Dendritic cell treated with granulocyte-macrophage colony-stimulating factor and Interleukin-4, amounts not matched to agents 40 ng/mL and 50 ng/mL, for 4 days (primary cell): ENCODE measurements at regions not wholly inside any gene's neighbourhood (a gene's known extent, or its start where the extent isn't known, plus 50 kb on each side); places are given as distances from the start of the nearest gene placed in this dataset.

Source experiments
- H3K27ac Mint-ChIP-seq: one replicate; pipeline ENCODE4 v1.8.0; 2022; ENCODE audit warnings: mild to moderate bottlenecking, mixed read lengths
- H3K27me3 Mint-ChIP-seq: one replicate; pipeline ENCODE4 v1.8.0; 2022; ENCODE audit warnings: mild to moderate bottlenecking, mixed read lengths
- H3K36me3 Mint-ChIP-seq: one replicate; pipeline ENCODE4 v1.8.0; 2022; ENCODE audit warnings: low read depth, mixed read lengths
- H3K4me1 Mint-ChIP-seq: one replicate; pipeline ENCODE4 v1.8.0; 2022; ENCODE audit warnings: low read depth, mixed read lengths
- H3K4me3 Mint-ChIP-seq: one replicate; pipeline ENCODE4 v1.8.0; 2022; ENCODE audit warnings: mild to moderate bottlenecking, moderate library complexity, mixed read lengths
- H3K9me3 Mint-ChIP-seq: one replicate; pipeline ENCODE4 v1.8.0; 2022; ENCODE audit warnings: mixed read lengths
- intact Hi-C: fragments of 100-400 bp; cut with micrococcal nuclease; formaldehyde crosslinking; loops from one replicate; pipeline ENCODE4 v1.15.0; 2022

DNA sequence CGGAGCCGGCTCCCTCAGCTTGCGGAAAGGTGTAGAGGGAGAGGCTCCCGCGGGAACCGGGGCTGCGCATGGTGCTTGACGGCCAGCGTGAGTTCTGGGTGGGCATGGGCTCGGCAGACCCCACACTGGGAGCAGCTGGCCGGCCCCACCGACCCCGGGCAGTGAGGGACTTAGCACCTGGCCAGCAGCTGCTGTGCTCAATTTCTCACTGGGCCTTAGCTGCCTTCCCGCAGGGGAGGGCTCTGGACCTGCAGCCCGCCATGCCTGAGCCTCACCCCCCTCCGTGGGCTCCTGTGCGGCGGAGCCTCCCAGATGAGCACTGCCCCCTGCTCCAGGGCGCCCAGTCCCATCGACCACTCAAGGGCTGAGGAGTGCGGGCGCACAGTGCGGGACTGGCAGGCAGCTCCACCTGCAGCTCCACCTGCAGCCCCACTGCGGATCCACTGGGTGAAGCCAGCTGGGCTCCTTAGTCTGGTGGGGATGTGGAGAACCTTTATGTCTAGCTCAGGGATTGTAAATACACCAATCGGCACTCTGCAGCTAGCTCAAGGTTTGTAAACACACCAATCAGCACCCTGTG lies 1141.8 kb downstream of the PCDH17 start:
- Mint-ChIP-seq H3K4me3 (no peak overlapping the region), H3K9me3 (no peaks in the 10 kb centered on the region), H3K27me3 (no peaks in the 10 kb centered on the region), H3K4me1 (no peaks in the 10 kb centered on the region), H3K36me3 (no peaks in the 10 kb centered on the region), H3K27ac (no peak overlapping the region)
- intact Hi-C loops, result no loop called here

DNA sequence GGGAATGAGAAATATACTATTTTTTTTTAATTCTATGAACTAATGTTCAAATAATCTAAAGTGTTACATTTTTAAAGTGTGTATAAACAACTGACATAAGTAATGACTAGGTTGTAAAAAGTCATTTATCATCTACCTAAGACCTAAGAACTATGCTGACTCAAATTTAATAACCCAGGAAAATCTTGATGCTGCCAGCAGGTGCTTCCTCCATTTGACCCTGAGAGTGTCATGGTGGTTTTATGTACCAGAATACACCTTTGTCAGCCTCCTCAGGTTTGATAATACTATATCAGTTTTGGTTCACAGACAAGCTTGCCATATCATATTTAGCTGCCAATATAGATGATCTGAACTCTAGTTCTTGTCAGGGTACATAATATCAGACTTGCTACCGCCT lies 1151.2 kb downstream of the PCDH17 start:
- Mint-ChIP-seq H3K4me3 (no peak overlapping the region), H3K36me3 (no peaks in the 10 kb centered on the region), H3K27me3 (no peaks in the 10 kb centered on the region), H3K4me1 (no peaks in the 10 kb centered on the region), H3K9me3 (no peaks in the 10 kb centered on the region), H3K27ac (no peak overlapping the region)
- intact Hi-C loops, result no loop called here

GRCh38 chr13:58792854-58793253 lies 1161.3 kb downstream of the PCDH17 start:
- Mint-ChIP-seq H3K27ac (no peak overlapping the region), H3K4me3 (no peak overlapping the region)
- intact Hi-C loops, result no loop called here

DNA sequence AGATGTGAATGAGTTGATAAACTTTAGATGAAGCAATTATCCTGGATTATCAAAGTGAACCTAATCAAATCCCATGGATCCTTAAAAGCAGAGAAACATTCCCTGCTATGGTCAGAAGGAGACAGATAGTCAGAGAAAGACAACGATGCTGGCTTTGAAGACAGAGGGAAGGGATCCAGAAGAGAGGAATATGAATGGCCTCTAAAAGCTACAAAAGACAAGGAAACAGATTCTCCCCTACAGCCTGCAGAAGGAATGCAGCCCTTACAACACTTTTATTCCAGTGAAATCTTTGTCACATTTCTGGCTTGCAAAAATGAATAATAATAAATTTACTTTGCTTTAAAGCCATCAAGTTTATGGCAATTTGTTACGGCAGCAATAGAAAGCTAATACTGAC lies 1164.2 kb downstream of the PCDH17 start:
- no peaks in the 10 kb centered on the region for H3K36me3 Mint-ChIP-seq
- no peaks in the 10 kb centered on the region for H3K9me3 Mint-ChIP-seq
- no peak overlapping the region for H3K27ac Mint-ChIP-seq
- H3K4me1 Mint-ChIP-seq, result no peaks in the 10 kb centered on the region
- H3K4me3 Mint-ChIP-seq, result no peak overlapping the region
- intact Hi-C loops, result no loop called here
- no peaks in the 10 kb centered on the region for H3K27me3 Mint-ChIP-seq

More at GRCh38 chr13:58792854-58793253, 1161.3 kb downstream of the PCDH17 start:
- peaks cover 14% of the 10 kb centered on the region for H3K9me3 Mint-ChIP-seq
- H3K27me3 Mint-ChIP-seq, result no peaks in the 10 kb centered on the region
- no peaks in the 10 kb centered on the region for H3K4me1 Mint-ChIP-seq
- no peaks in the 10 kb centered on the region for H3K36me3 Mint-ChIP-seq

- no peaks in the 10 kb centered on the region for H3K27me3 Mint-ChIP-seq
- H3K9me3 Mint-ChIP-seq, result peaks cover 9% of the 10 kb centered on the region
- no peak overlapping the region for H3K4me3 Mint-ChIP-seq
- H3K4me1 Mint-ChIP-seq, result no peaks in the 10 kb centered on the region
- no peaks in the 10 kb centered on the region for H3K36me3 Mint-ChIP-seq
- H3K27ac Mint-ChIP-seq, result no peak overlapping the region
- intact Hi-C loops, result no loop called here
Observed at GRCh38 chr13:58804832-58805231, 1173.3 kb downstream of the PCDH17 start.

- Mint-ChIP-seq H3K27me3 (no peaks in the 10 kb centered on the region), H3K36me3 (no peaks in the 10 kb centered on the region), H3K4me3 (no peak overlapping the region), H3K4me1 (no peaks in the 10 kb centered on the region), H3K9me3 (peaks cover 5% of the 10 kb centered on the region), H3K27ac (no peak overlapping the region)
- intact Hi-C loops, result no loop called here
Observed at GRCh38 chr13:58806401-58806800, 1174.9 kb downstream of the PCDH17 start.

- Mint-ChIP-seq H3K27me3 (no peaks in the 10 kb centered on the region), H3K36me3 (no peaks in the 10 kb centered on the region), H3K27ac (no peak overlapping the region), H3K4me3 (no peak overlapping the region), H3K9me3 (peaks cover 10% of the 10 kb centered on the region), H3K4me1 (no peaks in the 10 kb centered on the region)
- intact Hi-C loops, result no loop called here
Observed at GRCh38 chr13:58823701-58824100, 1192.2 kb downstream of the PCDH17 start.

- intact Hi-C loops, result no loop called here
- no peaks in the 10 kb centered on the region for H3K27me3 Mint-ChIP-seq
- H3K9me3 Mint-ChIP-seq, result peaks cover 4% of the 10 kb centered on the region
- no peaks in the 10 kb centered on the region for H3K36me3 Mint-ChIP-seq
- no peak overlapping the region for H3K27ac Mint-ChIP-seq
- no peaks in the 10 kb centered on the region for H3K4me1 Mint-ChIP-seq
- no peak overlapping the region for H3K4me3 Mint-ChIP-seq
Observed at GRCh38 chr13:58827904-58828303, 1196.4 kb downstream of the PCDH17 start.

- H3K36me3 Mint-ChIP-seq, result no peaks in the 10 kb centered on the region
- intact Hi-C loops, result no loop called here
Observed at GRCh38 chr13:58830841-58831240, 1199.3 kb downstream of the PCDH17 start.

GRCh38 chr13:58838615-58839014 lies 1207.1 kb downstream of the PCDH17 start:
- H3K4me1 Mint-ChIP-seq, result no peaks in the 10 kb centered on the region
- no peaks in the 10 kb centered on the region for H3K27me3 Mint-ChIP-seq
- intact Hi-C loops, result no loop called here
- H3K4me3 Mint-ChIP-seq, result no peak overlapping the region
- no peaks in the 10 kb centered on the region for H3K36me3 Mint-ChIP-seq
- H3K9me3 Mint-ChIP-seq, result peaks cover 30% of the 10 kb centered on the region
- no peak overlapping the region for H3K27ac Mint-ChIP-seq

More at GRCh38 chr13:58830841-58831240, 1199.3 kb downstream of the PCDH17 start:
- no peak overlapping the region for H3K4me3 Mint-ChIP-seq
- no peak overlapping the region for H3K27ac Mint-ChIP-seq
- no peaks in the 10 kb centered on the region for H3K4me1 Mint-ChIP-seq
- H3K9me3 Mint-ChIP-seq, result peaks cover 9% of the 10 kb centered on the region
- H3K27me3 Mint-ChIP-seq, result no peaks in the 10 kb centered on the region

GRCh38 chr13:58843071-58843470 lies 1211.5 kb downstream of the PCDH17 start:
- intact Hi-C loops, result no loop called here
- no peaks in the 10 kb centered on the region for H3K27me3 Mint-ChIP-seq
- H3K9me3 Mint-ChIP-seq, result peaks cover 46% of the 10 kb centered on the region
- no peaks in the 10 kb centered on the region for H3K4me1 Mint-ChIP-seq
- H3K27ac Mint-ChIP-seq, result no peak overlapping the region
- no peaks in the 10 kb centered on the region for H3K36me3 Mint-ChIP-seq
- no peak overlapping the region for H3K4me3 Mint-ChIP-seq

DNA sequence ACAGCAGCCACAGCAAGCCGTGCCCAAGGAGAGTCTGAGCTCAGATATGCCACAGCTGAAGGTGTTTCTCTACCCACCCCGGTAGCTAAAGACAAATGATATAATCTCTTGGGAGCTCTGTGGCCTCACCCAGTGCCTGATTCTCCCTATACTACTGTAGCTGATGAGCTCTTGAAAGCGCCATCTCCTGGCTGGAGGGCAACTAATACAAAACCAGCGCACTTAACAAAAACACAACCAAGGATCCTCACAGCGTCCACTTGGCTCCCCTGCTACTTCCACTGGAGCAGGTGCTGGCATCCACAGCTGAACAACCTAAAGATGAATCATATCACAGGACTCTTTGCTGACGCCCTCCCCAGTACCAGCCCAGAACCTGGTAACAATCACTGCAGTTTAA lies 1212.0 kb downstream of the PCDH17 start:
- Mint-ChIP-seq H3K27me3 (no peaks in the 10 kb centered on the region), H3K4me1 (no peaks in the 10 kb centered on the region), H3K9me3 (peaks cover 46% of the 10 kb centered on the region), H3K4me3 (no peak overlapping the region), H3K27ac (no peak overlapping the region), H3K36me3 (no peaks in the 10 kb centered on the region)
- intact Hi-C loops, result no loop called here

GRCh38 chr13:58850161-58850560 lies 1218.6 kb downstream of the PCDH17 start:
- H3K27me3 Mint-ChIP-seq, result no peaks in the 10 kb centered on the region
- H3K9me3 Mint-ChIP-seq, result peaks cover 10% of the 10 kb centered on the region
- no peak overlapping the region for H3K27ac Mint-ChIP-seq
- intact Hi-C loops, result no loop called here
- H3K4me1 Mint-ChIP-seq, result no peaks in the 10 kb centered on the region
- H3K36me3 Mint-ChIP-seq, result no peaks in the 10 kb centered on the region
- H3K4me3 Mint-ChIP-seq, result no peak overlapping the region

GRCh38 chr13:58852076-58852475 lies 1220.5 kb downstream of the PCDH17 start:
- no peaks in the 10 kb centered on the region for H3K4me1 Mint-ChIP-seq
- no peak overlapping the region for H3K4me3 Mint-ChIP-seq
- peaks cover 5% of the 10 kb centered on the region for H3K9me3 Mint-ChIP-seq
- H3K36me3 Mint-ChIP-seq, result no peaks in the 10 kb centered on the region
- intact Hi-C loops, result no loop called here
- H3K27me3 Mint-ChIP-seq, result no peaks in the 10 kb centered on the region
- H3K27ac Mint-ChIP-seq, result no peak overlapping the region

- no peaks in the 10 kb centered on the region for H3K36me3 Mint-ChIP-seq
- H3K4me1 Mint-ChIP-seq, result no peaks in the 10 kb centered on the region
- no peak overlapping the region for H3K27ac Mint-ChIP-seq
- H3K4me3 Mint-ChIP-seq, result no peak overlapping the region
- peaks cover 3% of the 10 kb centered on the region for H3K27me3 Mint-ChIP-seq
- intact Hi-C loops, result no loop called here
- H3K9me3 Mint-ChIP-seq, result peaks cover 24% of the 10 kb centered on the region
Observed at GRCh38 chr13:58855283-58855682, 1223.7 kb downstream of the PCDH17 start.
